ENCODE measurements at regions not wholly inside any gene's neighbourhood (a gene's known extent, or its start where the extent isn't known, plus 50 kb on each side); places are given as distances from the start of the nearest gene placed in this dataset.
A peak's percentile ranks its signal among the peaks of the same experiment; 100 is the strongest.

DNA sequence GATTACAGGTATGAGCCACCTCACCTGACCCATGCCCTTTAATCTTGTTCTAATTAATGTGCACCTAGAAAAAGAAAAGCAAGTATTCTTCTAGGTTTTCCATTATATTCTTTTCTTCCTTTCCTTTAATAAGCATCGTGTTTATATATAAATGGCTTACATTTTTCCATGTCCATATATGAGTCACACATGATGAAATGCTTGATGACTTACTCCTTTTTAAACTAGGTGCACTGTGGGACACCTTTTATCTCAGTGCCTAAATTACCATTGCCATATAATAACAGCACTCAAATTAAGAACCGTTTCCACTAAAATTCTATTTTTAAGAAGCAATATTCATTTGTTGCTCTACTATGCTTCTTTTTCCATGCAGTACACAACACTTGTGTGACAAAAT lies 363.3 kb downstream of the LIG4 start:
- no peak for ATAC-seq
- TF ChIP-seq PPARA (CRISPR knock-in tag; IDR thresholded peaks at IDR 0.05; ENCODE audit: borderline replicate concordance) (no peak), CSDC2 (CRISPR knock-in tag; IDR thresholded peaks at IDR 0.05) (no peak), ARNTL (CRISPR knock-in tag; IDR thresholded peaks at IDR 0.05; ENCODE audit: borderline replicate concordance, low read depth) (no peak), TCF4 (CRISPR knock-in tag; IDR thresholded peaks at IDR 0.05; ENCODE audit: borderline replicate concordance) (no peak), ISL1 (CRISPR knock-in tag; IDR thresholded peaks at IDR 0.05) (no peak), BACH2 (CRISPR knock-in tag; IDR thresholded peaks at IDR 0.05; ENCODE audit: borderline replicate concordance) (no peak), ESRRG (CRISPR knock-in tag; IDR thresholded peaks at IDR 0.05) (no peak), ZC3H10 (CRISPR knock-in tag; IDR thresholded peaks at IDR 0.05) (no peak)
- TF ChIP-seq, protein P1, sequence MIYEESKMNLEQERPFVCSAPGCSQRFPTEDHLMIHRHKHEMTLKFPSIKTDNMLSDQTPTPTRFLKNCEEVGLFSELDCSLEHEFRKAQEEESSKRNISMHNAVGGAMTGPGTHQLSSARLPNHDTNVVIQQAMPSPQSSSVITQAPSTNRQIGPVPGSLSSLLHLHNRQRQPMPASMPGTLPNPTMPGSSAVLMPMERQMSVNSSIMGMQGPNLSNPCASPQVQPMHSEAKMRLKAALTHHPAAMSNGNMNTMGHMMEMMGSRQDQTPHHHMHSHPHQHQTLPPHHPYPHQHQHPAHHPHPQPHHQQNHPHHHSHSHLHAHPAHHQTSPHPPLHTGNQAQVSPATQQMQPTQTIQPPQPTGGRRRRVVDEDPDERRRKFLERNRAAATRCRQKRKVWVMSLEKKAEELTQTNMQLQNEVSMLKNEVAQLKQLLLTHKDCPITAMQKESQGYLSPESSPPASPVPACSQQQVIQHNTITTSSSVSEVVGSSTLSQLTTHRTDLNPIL (CRISPR knock-in tag; IDR thresholded peaks at IDR 0.05; ENCODE audit: low read depth) = no peak
- TF ChIP-seq, protein P2, sequence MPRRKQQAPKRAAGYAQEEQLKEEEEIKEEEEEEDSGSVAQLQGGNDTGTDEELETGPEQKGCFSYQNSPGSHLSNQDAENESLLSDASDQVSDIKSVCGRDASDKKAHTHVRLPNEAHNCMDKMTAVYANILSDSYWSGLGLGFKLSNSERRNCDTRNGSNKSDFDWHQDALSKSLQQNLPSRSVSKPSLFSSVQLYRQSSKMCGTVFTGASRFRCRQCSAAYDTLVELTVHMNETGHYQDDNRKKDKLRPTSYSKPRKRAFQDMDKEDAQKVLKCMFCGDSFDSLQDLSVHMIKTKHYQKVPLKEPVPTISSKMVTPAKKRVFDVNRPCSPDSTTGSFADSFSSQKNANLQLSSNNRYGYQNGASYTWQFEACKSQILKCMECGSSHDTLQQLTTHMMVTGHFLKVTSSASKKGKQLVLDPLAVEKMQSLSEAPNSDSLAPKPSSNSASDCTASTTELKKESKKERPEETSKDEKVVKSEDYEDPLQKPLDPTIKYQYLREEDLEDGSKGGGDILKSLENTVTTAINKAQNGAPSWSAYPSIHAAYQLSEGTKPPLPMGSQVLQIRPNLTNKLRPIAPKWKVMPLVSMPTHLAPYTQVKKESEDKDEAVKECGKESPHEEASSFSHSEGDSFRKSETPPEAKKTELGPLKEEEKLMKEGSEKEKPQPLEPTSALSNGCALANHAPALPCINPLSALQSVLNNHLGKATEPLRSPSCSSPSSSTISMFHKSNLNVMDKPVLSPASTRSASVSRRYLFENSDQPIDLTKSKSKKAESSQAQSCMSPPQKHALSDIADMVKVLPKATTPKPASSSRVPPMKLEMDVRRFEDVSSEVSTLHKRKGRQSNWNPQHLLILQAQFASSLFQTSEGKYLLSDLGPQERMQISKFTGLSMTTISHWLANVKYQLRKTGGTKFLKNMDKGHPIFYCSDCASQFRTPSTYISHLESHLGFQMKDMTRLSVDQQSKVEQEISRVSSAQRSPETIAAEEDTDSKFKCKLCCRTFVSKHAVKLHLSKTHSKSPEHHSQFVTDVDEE (CRISPR knock-in tag; IDR thresholded peaks at IDR 0.05) = no peak
- TF ChIP-seq, protein P3, sequence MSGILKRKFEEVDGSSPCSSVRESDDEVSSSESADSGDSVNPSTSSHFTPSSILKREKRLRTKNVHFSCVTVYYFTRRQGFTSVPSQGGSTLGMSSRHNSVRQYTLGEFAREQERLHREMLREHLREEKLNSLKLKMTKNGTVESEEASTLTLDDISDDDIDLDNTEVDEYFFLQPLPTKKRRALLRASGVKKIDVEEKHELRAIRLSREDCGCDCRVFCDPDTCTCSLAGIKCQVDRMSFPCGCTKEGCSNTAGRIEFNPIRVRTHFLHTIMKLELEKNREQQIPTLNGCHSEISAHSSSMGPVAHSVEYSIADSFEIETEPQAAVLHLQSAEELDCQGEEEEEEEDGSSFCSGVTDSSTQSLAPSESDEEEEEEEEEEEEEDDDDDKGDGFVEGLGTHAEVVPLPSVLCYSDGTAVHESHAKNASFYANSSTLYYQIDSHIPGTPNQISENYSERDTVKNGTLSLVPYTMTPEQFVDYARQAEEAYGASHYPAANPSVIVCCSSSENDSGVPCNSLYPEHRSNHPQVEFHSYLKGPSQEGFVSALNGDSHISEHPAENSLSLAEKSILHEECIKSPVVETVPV (CRISPR knock-in tag; IDR thresholded peaks at IDR 0.05) = no peak

DNA sequence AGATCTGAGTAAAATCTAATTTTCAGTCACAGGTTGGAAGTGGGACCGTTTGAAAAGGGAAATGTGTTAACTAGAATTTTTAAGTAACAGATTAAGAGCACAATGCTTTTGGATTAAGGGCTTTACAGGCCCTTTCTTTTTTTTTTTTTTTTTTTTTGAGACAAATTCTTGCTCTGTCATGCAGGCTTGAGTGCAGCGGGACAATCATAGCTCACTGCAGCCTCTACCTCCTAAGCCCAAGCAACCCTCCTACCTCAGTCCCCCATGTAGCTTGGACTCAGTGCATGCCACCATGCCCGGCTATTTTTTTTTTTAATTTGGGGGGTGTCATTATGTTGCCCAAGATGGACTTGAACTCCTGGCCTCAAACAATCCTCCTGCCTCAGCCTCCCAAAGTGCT lies 363.7 kb downstream of the LIG4 start:
- no peak for ATAC-seq
- TF ChIP-seq OSR1 (CRISPR knock-in tag; IDR thresholded peaks at IDR 0.05) (no peak), ZNF70 (CRISPR knock-in tag; IDR thresholded peaks at IDR 0.05) (no peak), TOX (CRISPR knock-in tag; IDR thresholded peaks at IDR 0.05; ENCODE audit: borderline replicate concordance) (no peak), ZNF565 (CRISPR knock-in tag; conservative IDR thresholded peaks at IDR 0.05; ENCODE audit: low read depth) (no peak), ARNTL (CRISPR knock-in tag; IDR thresholded peaks at IDR 0.05; ENCODE audit: borderline replicate concordance, low read depth) (no peak), ISL1 (CRISPR knock-in tag; IDR thresholded peaks at IDR 0.05) (no peak), PPARA (CRISPR knock-in tag; IDR thresholded peaks at IDR 0.05; ENCODE audit: borderline replicate concordance) (no peak), CSDC2 (CRISPR knock-in tag; IDR thresholded peaks at IDR 0.05) (no peak), BACH2 (CRISPR knock-in tag; IDR thresholded peaks at IDR 0.05; ENCODE audit: borderline replicate concordance) (no peak)
- TF ChIP-seq, protein P4, sequence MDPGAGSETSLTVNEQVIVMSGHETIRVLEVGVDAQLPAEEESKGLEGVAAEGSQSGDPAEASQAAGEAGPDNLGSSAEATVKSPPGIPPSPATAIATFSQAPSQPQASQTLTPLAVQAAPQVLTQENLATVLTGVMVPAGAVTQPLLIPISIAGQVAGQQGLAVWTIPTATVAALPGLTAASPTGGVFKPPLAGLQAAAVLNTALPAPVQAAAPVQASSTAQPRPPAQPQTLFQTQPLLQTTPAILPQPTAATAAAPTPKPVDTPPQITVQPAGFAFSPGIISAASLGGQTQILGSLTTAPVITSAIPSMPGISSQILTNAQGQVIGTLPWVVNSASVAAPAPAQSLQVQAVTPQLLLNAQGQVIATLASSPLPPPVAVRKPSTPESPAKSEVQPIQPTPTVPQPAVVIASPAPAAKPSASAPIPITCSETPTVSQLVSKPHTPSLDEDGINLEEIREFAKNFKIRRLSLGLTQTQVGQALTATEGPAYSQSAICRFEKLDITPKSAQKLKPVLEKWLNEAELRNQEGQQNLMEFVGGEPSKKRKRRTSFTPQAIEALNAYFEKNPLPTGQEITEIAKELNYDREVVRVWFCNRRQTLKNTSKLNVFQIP (CRISPR knock-in tag; IDR thresholded peaks at IDR 0.05; ENCODE audit: borderline replicate concordance, low read depth) = no peak
- TF ChIP-seq, protein P3 (CRISPR knock-in tag; IDR thresholded peaks at IDR 0.05) = no peak
- TF ChIP-seq, protein P5, sequence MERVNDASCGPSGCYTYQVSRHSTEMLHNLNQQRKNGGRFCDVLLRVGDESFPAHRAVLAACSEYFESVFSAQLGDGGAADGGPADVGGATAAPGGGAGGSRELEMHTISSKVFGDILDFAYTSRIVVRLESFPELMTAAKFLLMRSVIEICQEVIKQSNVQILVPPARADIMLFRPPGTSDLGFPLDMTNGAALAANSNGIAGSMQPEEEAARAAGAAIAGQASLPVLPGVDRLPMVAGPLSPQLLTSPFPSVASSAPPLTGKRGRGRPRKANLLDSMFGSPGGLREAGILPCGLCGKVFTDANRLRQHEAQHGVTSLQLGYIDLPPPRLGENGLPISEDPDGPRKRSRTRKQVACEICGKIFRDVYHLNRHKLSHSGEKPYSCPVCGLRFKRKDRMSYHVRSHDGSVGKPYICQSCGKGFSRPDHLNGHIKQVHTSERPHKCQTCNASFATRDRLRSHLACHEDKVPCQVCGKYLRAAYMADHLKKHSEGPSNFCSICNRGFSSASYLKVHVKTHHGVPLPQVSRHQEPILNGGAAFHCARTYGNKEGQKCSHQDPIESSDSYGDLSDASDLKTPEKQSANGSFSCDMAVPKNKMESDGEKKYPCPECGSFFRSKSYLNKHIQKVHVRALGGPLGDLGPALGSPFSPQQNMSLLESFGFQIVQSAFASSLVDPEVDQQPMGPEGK (CRISPR knock-in tag; IDR thresholded peaks at IDR 0.05; ENCODE audit: borderline replicate concordance) = no peak

DNA sequence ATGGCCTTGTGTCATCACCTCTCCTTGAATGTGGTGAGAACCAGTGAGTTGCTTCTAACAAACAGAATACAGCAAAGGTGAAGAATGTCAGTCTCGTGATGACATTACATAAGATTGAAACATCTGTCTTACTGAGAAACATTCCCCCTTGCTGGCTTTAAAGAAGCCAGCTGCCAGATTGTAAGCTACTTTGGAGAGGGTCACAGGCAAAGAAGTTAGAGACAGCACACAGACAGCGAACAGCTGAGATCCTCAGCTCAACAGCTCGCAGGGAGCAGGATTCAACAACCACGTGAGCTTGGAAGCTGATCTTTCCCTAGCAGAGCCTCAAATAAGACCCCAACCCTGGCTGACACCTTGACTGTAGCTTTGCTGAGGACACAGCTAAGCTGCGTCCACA lies 367.9 kb downstream of the LIG4 start:
- peak; percentile 52 for ATAC-seq
- TF ChIP-seq, protein P3 (CRISPR knock-in tag; IDR thresholded peaks at IDR 0.05) = no peak
- TF ChIP-seq, protein P4 (CRISPR knock-in tag; IDR thresholded peaks at IDR 0.05; ENCODE audit: borderline replicate concordance, low read depth) = no peak
- TF ChIP-seq TCF4 (CRISPR knock-in tag; IDR thresholded peaks at IDR 0.05; ENCODE audit: borderline replicate concordance) (no peak), ZFP3 (CRISPR knock-in tag; IDR thresholded peaks at IDR 0.05) (no peak), ESRRG (CRISPR knock-in tag; IDR thresholded peaks at IDR 0.05) (no peak), RARB (CRISPR knock-in tag; IDR thresholded peaks at IDR 0.05) (no peak), PPARA (CRISPR knock-in tag; IDR thresholded peaks at IDR 0.05; ENCODE audit: borderline replicate concordance) (no peak)
- TF ChIP-seq, protein P1 (CRISPR knock-in tag; IDR thresholded peaks at IDR 0.05; ENCODE audit: low read depth) = no peak
